Colonic mucosa (tissue), 4 donors: ENCODE measurements at regions not wholly inside any gene's neighbourhood (a gene's known extent, or its start where the extent isn't known, plus 50 kb on each side); places are given as distances from the start of the nearest gene placed in this dataset.

Experiments
- DNase-seq: peaks from one replicate; pipeline ENCODE4 v3.0.0-alpha.2; 2020
- H3K27ac ChIP-seq: fragments of 200-600 bp; one replicate; pipeline ENCODE4 v1.8.0; 2021
- H3K27me3 ChIP-seq: fragments of 200-600 bp; one replicate; pipeline ENCODE4 v1.8.0; 2021
- H3K36me3 ChIP-seq: fragments of 200-600 bp; one replicate; pipeline ENCODE4 v1.8.0; 2021
- H3K4me1 ChIP-seq: fragments of 200-600 bp; one replicate; pipeline ENCODE4 v1.8.0; 2021; ENCODE audit warnings: mild to moderate bottlenecking
- H3K4me3 ChIP-seq: fragments of 200-600 bp; one replicate; pipeline ENCODE4 v1.8.0; 2021
- H3K9ac ChIP-seq, 2 donors: one replicate each; pipeline ENCODE4 v1.7.0; 2013; ENCODE audit warnings: control low read depth in 2 of 2, low read depth in 2 of 2, low read length in 2 of 2
- H3K9me3 ChIP-seq: fragments of 200-600 bp; one replicate; pipeline ENCODE4 v1.8.0; 2021
- CTCF ChIP-seq: fragments of 200-600 bp; IDR thresholded peaks from one replicate; pipeline ENCODE4 v1.8.0; 2022; ENCODE audit warnings: antibody characterized with exemption, mild to moderate bottlenecking
- intact Hi-C: fragments of 100-400 bp; cut with DNase I; formaldehyde crosslinking; loops from one replicate; pipeline ENCODE4 v1.14.1; 2022
- donor health status: healthy.
- donor health status: DM: no; HTN: no; CAD: no.
- donor health status: DM: no; HTN: no; CAD: no.

- DNase-seq = no peak
- no peaks in the 10 kb centered on the region for H3K4me1 ChIP-seq
- no peaks in the 10 kb centered on the region for H3K27me3 ChIP-seq
- H3K9me3 ChIP-seq = no peaks in the 10 kb centered on the region
- no peak overlapping the region for H3K9ac ChIP-seq
- H3K4me3 ChIP-seq = no peak overlapping the region
- H3K27ac ChIP-seq = no peak overlapping the region
- H3K36me3 ChIP-seq = no peaks in the 10 kb centered on the region
- intact Hi-C loops = no loop called here
- TF ChIP-seq CTCF = no peak
These were observed 310.9 kb downstream of the HAPSTR1 start for GRCh38 chr16:9402293-9402860.

GRCh38 chr16:9404811-9405210 is 313.4 kb downstream of the HAPSTR1 start:
- no peak overlapping the region for H3K4me3 ChIP-seq
- H3K4me1 ChIP-seq = no peaks in the 10 kb centered on the region
- H3K36me3 ChIP-seq = no peaks in the 10 kb centered on the region
- DNase-seq = no peak
- no peaks in the 10 kb centered on the region for H3K27me3 ChIP-seq
- no peak for TF ChIP-seq CTCF
- no peak overlapping the region for H3K27ac ChIP-seq
- H3K9me3 ChIP-seq = no peaks in the 10 kb centered on the region
- intact Hi-C loops = no loop called here
- no peak overlapping the region for H3K9ac ChIP-seq

GRCh38 chr16:9406038-9406712 is 314.7 kb downstream of the HAPSTR1 start:
- TF ChIP-seq CTCF = no peak
- no peaks in the 10 kb centered on the region for H3K36me3 ChIP-seq

GRCh38 chr16:9407206-9407758 is 315.8 kb downstream of the HAPSTR1 start:
- no peaks in the 10 kb centered on the region for H3K9me3 ChIP-seq
- no peaks in the 10 kb centered on the region for H3K4me1 ChIP-seq
- H3K4me3 ChIP-seq = no peak overlapping the region
- intact Hi-C loops = no loop called here
- no peak for TF ChIP-seq CTCF
- H3K27ac ChIP-seq = no peak overlapping the region
- no peak overlapping the region for H3K9ac ChIP-seq
- no peaks in the 10 kb centered on the region for H3K27me3 ChIP-seq
- H3K36me3 ChIP-seq = no peaks in the 10 kb centered on the region
- DNase-seq = no peak

More at GRCh38 chr16:9406038-9406712, 314.7 kb downstream of the HAPSTR1 start:
- no peaks in the 10 kb centered on the region for H3K27me3 ChIP-seq
- no peak for DNase-seq
- intact Hi-C loops = no loop called here
- no peaks in the 10 kb centered on the region for H3K4me1 ChIP-seq
- H3K9me3 ChIP-seq = no peaks in the 10 kb centered on the region
- no peak overlapping the region for H3K4me3 ChIP-seq
- no peak overlapping the region for H3K9ac ChIP-seq
- H3K27ac ChIP-seq = no peak overlapping the region

GRCh38 chr16:9408297-9408878 is 316.9 kb downstream of the HAPSTR1 start:
- Histone ChIP-seq H3K9me3 (no peaks in the 10 kb centered on the region), H3K36me3 (no peaks in the 10 kb centered on the region), H3K4me1 (no peaks in the 10 kb centered on the region), H3K27ac (no peak overlapping the region), H3K27me3 (no peaks in the 10 kb centered on the region), H3K4me3 (no peak overlapping the region), H3K9ac (no peak overlapping the region)
- no peak for TF ChIP-seq CTCF
- intact Hi-C loops = no loop called here
- DNase-seq = no peak
